ENCODE measurements at regions not wholly inside any gene's neighbourhood (a gene's known extent, or its start where the extent isn't known, plus 50 kb on each side); places are given as distances from the start of the nearest gene placed in this dataset.
"Not testable (repeated sequence)": the region's sequence is repeated elsewhere in the genome, so short reads cannot be mapped to it uniquely, and the experiment has no call there.

GRCh38 chr15:24145070-24145469 is 458.0 kb upstream of the NDN start:
- H3K36me3 ChIP-seq = not testable (repeated sequence)

DNA sequence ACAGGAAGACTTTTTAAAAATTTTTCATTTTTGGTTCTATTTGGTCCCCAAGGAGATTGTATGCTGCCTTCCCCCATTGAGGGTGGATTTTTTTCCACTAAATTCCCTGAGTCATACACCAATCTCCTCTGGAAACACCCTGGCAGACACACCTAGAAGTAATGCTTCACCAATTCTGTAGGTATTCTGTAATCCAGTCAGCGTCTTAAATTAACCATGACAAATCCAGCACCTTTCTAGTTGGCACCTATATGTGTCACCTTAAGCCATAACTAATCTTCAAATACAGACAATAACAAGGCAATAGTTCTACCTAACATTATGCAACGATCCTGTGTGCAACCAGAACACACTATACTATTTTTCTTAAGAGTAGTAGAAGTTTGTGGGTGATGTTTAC is 459.1 kb upstream of the NDN start:
- Histone ChIP-seq H3K27me3 (no peaks in the 10 kb centered on the region), H3K4me3 (no peak overlapping the region), H3K4me1 (no peaks in the 10 kb centered on the region), H3K27ac (no peak overlapping the region), H3K9me3 (no peaks in the 10 kb centered on the region), H3K36me3 (no peaks in the 10 kb centered on the region)
- no peak for ATAC-seq
- WGBS, 2 donors (ENCODE audit: low coverage in 1 of 2) = 17 to 60% methylated on average over 1 to 2 of the region's 2 CpGs
- TF ChIP-seq EP300 (IDR thresholded peaks at IDR 0.05) = no peak
- TF ChIP-seq CTCF (IDR thresholded peaks at IDR 0.05) = no peak
- no peak for TF ChIP-seq POLR2AphosphoS5 (IDR thresholded peaks at IDR 0.05)
- TF ChIP-seq POLR2A (IDR thresholded peaks at IDR 0.05) = no peak

More at GRCh38 chr15:24145070-24145469, 458.0 kb upstream of the NDN start:
- not testable (repeated sequence) for H3K27me3 ChIP-seq, ATAC-seq, H3K27ac ChIP-seq, H3K4me1 ChIP-seq, H3K4me3 ChIP-seq, H3K9me3 ChIP-seq
- 78 to 81% methylated on average over 3 to 8 of the region's 8 CpGs for WGBS, 2 donors (ENCODE audit: low coverage in 1 of 2)

DNA sequence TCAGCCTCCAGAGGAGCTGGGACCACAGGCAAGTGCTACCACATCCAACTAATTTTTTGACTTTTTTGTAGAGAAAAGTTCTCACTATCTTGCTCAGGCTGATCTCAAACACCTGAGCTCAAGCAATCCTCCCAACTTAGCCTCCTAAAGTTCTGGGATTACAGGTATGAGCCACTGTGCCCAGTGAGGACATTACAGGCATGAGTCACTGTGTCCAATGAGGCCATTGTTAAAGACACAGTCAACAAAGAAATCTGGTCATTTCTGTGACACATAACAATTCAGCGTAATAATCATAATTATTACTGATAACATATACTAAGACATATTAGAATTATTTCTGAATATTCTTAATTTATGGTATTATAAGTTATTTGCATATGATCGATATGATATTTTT is 463.4 kb upstream of the NDN start:
- H3K27ac ChIP-seq = no peak overlapping the region
- no peaks in the 10 kb centered on the region for H3K4me1 ChIP-seq
- no peaks in the 10 kb centered on the region for H3K36me3 ChIP-seq
- H3K4me3 ChIP-seq = no peak overlapping the region
- no peak for TF ChIP-seq CTCF (IDR thresholded peaks at IDR 0.05)
- no peaks in the 10 kb centered on the region for H3K9me3 ChIP-seq
- WGBS, 2 donors (ENCODE audit: low coverage in 1 of 2) = 83 to 86% methylated on average over 2 of the region's 2 CpGs
- no peaks in the 10 kb centered on the region for H3K27me3 ChIP-seq
- ATAC-seq = no peak

- ATAC-seq, H3K4me3 ChIP-seq, H3K36me3 ChIP-seq, H3K4me1 ChIP-seq, H3K27me3 ChIP-seq, H3K27ac ChIP-seq, H3K9me3 ChIP-seq: not testable (repeated sequence)
- WGBS, 2 donors (ENCODE audit: low coverage in 1 of 2) = 43 to 63% methylated on average over 1 of the region's 1 CpG
Measured at GRCh38 chr15:24158306-24158705, 471.2 kb upstream of the NDN start.

GRCh38 chr15:24165512-24165911 is 478.4 kb upstream of the NDN start:
- H3K27me3 ChIP-seq, H3K36me3 ChIP-seq, H3K9me3 ChIP-seq, H3K4me3 ChIP-seq, H3K27ac ChIP-seq, H3K4me1 ChIP-seq, ATAC-seq: not testable (repeated sequence)
- WGBS, 2 donors (ENCODE audit: low coverage in 1 of 2) = 80 to 84% methylated on average over 2 of the region's 3 CpGs

DNA sequence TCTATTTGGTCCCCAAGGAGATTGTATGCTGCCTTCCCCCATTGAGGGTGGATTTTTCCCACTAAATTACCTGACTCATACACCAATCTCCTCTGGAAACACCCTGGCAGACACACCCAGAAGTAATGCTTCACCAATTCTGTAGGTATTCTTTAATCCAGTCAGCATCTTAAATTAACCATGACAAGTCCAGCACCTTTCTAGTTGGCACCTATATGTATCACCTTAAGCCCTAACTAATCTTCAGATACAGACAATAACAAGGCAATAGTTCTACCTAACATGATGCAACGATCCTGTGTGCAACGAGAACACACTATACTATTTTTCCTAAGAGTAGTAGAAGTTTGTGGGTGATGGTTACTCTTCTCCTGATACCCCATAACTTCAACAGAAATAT is 473.3 kb upstream of the NPAP1 start:
- H3K36me3 ChIP-seq, H3K27me3 ChIP-seq, ATAC-seq, H3K4me1 ChIP-seq, H3K9me3 ChIP-seq, H3K4me3 ChIP-seq, H3K27ac ChIP-seq: not testable (repeated sequence)
- 35 to 38% methylated on average over 2 of the region's 2 CpGs for WGBS, 2 donors (ENCODE audit: low coverage in 1 of 2)

DNA sequence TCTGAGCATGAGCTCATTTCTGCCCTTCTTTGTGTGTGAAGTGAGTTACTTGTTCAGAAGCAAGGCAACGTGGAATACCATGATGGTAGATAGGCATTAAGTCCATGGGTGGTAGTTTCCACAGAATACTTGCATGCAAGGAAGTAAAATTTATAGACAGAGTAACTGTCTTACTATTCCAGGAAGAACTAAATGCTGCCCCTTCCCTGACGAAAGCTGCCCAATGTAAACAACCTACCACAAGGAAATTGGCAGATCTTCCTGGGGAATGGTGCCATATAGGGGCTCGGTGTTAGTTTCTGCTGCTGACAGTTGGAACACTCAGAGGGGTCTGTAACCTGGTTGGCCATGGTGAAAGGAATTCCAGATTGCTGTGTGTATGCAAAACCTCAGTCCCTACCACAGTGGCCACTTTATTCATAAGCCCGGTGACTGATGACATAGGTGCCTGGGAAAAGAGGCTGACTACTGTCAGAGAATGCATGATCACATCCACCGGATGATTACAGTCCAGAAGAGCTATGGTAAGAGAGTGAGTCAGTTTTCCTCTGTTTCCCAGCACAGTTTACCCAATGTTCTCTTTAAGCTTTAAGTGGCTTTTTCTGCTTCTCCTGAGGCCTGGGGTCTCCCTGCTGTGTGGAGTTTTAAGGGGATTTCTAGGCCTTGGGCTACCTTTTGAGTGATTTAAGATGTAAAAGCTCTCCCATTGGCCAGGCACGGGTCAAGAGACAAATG is 463.7 kb upstream of the NPAP1 start:
- H3K27ac ChIP-seq, H3K36me3 ChIP-seq, H3K27me3 ChIP-seq, H3K4me3 ChIP-seq, ATAC-seq, H3K9me3 ChIP-seq, H3K4me1 ChIP-seq: not testable (repeated sequence)
- WGBS, 2 donors (ENCODE audit: low coverage in 1 of 2) = 36 to 90% methylated on average over 2 to 4 of the region's 6 CpGs

DNA sequence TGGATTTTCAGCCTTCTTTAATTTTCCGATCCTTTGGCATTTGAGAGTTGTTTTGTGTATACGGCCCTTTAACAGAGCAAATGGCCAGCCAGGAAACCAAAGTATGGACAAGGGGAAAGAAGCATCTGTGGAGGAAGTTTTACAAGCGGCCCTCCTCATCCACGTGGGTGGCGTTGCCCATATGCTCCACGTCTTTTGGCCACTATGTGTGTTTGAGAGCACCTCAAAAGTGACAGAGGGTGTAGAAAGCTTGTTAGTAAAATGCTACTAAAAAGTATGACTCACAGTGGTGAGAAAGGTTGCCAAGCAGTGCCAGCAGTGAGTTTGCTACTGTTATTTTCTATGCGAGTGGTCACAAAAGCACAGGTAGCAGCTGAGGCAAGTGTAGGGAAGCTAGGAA is 451.8 kb upstream of the NPAP1 start:
- Histone ChIP-seq H3K9me3 (no peaks in the 10 kb centered on the region), H3K36me3 (no peaks in the 10 kb centered on the region), H3K27me3 (no peaks in the 10 kb centered on the region), H3K27ac (no peak overlapping the region), H3K4me3 (no peak overlapping the region), H3K4me1 (no peaks in the 10 kb centered on the region)
- TF ChIP-seq POLR2AphosphoS5 (IDR thresholded peaks at IDR 0.05) (no peak), POLR2A (IDR thresholded peaks at IDR 0.05) (no peak), CTCF (IDR thresholded peaks at IDR 0.05) (no peak)
- no peak for ATAC-seq
- WGBS, 2 donors (ENCODE audit: low coverage in 1 of 2) = 65 to 67% methylated on average over 5 to 6 of the region's 7 CpGs
